T-helper 9 cell (primary cell): ENCODE measurements at regions not wholly inside any gene's neighbourhood (a gene's known extent, or its start where the extent isn't known, plus 50 kb on each side); places are given as distances from the start of the nearest gene placed in this dataset.

Experiments used
- DNase-seq: peaks from one replicate; pipeline ENCODE4 v3.0.0-alpha.2; 2020

GRCh38 chr7:3197567-3198213 is 103.4 kb upstream of the SDK1 start:
- no peak for DNase-seq

- no peak for DNase-seq
Observed at GRCh38 chr7:3198316-3198715, 102.7 kb upstream of the SDK1 start.

GRCh38 chr7:3200504-3200903 is 100.5 kb upstream of the SDK1 start:
- DNase-seq: no peak

GRCh38 chr7:3201306-3201705 is 99.7 kb upstream of the SDK1 start:
- DNase-seq: no peak

- DNase-seq: no peak
Observed at GRCh38 chr7:3201937-3202710, 98.9 kb upstream of the SDK1 start.

GRCh38 chr7:3204526-3204925 is 96.5 kb upstream of the SDK1 start:
- no peak for DNase-seq

GRCh38 chr7:3206101-3206500 is 95.0 kb upstream of the SDK1 start:
- no peak for DNase-seq

- DNase-seq: no peak
Observed at GRCh38 chr7:3206771-3207191, 94.3 kb upstream of the SDK1 start.

GRCh38 chr7:3207387-3207902 is 93.6 kb upstream of the SDK1 start:
- no peak for DNase-seq

GRCh38 chr7:3210531-3210930 is 90.5 kb upstream of the SDK1 start:
- no peak for DNase-seq

- DNase-seq: no peak
Observed at GRCh38 chr7:3214090-3214413, 87.0 kb upstream of the SDK1 start.

- DNase-seq: no peak
Observed at GRCh38 chr7:3215624-3216585, 85.1 kb upstream of the SDK1 start.

- no peak for DNase-seq
Observed at GRCh38 chr7:3217166-3217565, 83.9 kb upstream of the SDK1 start.

- no peak for DNase-seq
Observed at GRCh38 chr7:3218411-3219225, 82.4 kb upstream of the SDK1 start.

- DNase-seq: no peak
Observed at GRCh38 chr7:3229904-3230470, 71.1 kb upstream of the SDK1 start.

GRCh38 chr7:3230908-3231307 is 70.1 kb upstream of the SDK1 start:
- no peak for DNase-seq

- DNase-seq: no peak
Observed at GRCh38 chr7:3232228-3232627, 68.8 kb upstream of the SDK1 start.

- DNase-seq: no peak
Observed at GRCh38 chr7:3233301-3233700, 67.8 kb upstream of the SDK1 start.

- DNase-seq: no peak
Observed at GRCh38 chr7:3234051-3234450, 67.0 kb upstream of the SDK1 start.

- no peak for DNase-seq
Observed at GRCh38 chr7:3234851-3235250, 66.2 kb upstream of the SDK1 start.

- no peak for DNase-seq
Observed at GRCh38 chr7:3235322-3235721, 65.7 kb upstream of the SDK1 start.

GRCh38 chr7:3236268-3236667 is 64.8 kb upstream of the SDK1 start:
- no peak for DNase-seq
